ENCODE measurements at regions not wholly inside any gene's neighbourhood (a gene's known extent, or its start where the extent isn't known, plus 50 kb on each side); places are given as distances from the start of the nearest gene placed in this dataset.

DNA sequence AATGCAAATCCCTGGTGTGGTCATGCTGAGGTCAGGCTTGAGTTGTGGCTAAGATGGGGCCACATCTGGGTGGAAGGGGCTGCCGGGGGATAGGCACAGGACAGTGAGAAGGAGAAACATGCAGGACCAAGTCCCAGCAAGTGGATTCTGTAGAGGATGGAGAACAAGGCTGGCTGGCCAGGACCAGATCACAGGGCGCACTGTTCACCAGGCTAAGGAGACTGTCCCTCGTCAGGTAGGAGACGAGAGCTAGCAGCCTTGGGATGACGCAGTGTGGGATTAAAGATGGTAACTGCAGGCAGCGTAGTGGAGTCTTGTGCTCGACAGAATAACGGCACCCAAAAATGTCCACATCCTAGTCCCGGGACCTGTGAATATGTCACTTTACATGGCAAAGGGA is 336.1 kb downstream of the BCL11B start:
- no peak for DNase-seq
- intact Hi-C loops (cut with DNase I), result no loop called here
- WGBS, 2 donors, result 95 to 98% methylated on average over 9 of the region's 9 CpGs
- Histone ChIP-seq H3K36me3 (no peaks in the 10 kb centered on the region), H3K27ac (no peak overlapping the region), H3K4me1 (no peaks in the 10 kb centered on the region), H3K9me3 (no peaks in the 10 kb centered on the region), H3K27me3 (no peaks in the 10 kb centered on the region), H3K4me3 (replicated peaks in 1 of 3) (no peak overlapping the region)
- no peak for TF ChIP-seq POLR2A (IDR thresholded peaks at IDR 0.05)
- TF ChIP-seq, protein P1, sequence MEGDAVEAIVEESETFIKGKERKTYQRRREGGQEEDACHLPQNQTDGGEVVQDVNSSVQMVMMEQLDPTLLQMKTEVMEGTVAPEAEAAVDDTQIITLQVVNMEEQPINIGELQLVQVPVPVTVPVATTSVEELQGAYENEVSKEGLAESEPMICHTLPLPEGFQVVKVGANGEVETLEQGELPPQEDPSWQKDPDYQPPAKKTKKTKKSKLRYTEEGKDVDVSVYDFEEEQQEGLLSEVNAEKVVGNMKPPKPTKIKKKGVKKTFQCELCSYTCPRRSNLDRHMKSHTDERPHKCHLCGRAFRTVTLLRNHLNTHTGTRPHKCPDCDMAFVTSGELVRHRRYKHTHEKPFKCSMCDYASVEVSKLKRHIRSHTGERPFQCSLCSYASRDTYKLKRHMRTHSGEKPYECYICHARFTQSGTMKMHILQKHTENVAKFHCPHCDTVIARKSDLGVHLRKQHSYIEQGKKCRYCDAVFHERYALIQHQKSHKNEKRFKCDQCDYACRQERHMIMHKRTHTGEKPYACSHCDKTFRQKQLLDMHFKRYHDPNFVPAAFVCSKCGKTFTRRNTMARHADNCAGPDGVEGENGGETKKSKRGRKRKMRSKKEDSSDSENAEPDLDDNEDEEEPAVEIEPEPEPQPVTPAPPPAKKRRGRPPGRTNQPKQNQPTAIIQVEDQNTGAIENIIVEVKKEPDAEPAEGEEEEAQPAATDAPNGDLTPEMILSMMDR (IDR thresholded peaks at IDR 0.05), result no peak

DNA sequence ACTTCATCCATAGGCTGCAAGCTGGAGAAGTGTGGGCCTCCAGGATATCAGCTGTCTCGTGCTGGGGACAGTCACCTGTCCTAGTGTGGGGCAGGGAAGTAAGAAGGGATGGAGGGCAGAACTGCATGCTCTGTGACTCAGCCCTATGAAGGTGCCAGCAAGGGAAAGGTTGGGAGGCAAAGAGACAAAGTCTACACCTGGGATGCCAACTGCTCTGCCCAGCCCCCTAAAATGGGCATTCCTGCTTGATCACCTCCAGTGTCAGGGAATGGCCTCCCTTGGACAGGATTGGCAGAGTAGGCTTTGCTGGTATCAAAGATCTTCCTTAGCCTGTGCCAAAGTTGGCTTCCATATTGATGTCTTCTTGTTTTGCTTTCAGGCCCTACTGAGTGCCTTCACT is 335.0 kb downstream of the BCL11B start:
- DNase-seq, result no peak
- WGBS, 2 donors, result 86 to 100% methylated on average over 1 of the region's 1 CpG
- Histone ChIP-seq H3K27ac (no peak overlapping the region), H3K9me3 (no peaks in the 10 kb centered on the region), H3K4me1 (no peaks in the 10 kb centered on the region), H3K27me3 (no peaks in the 10 kb centered on the region), H3K4me3 (replicated peaks in 1 of 3) (no peak overlapping the region), H3K36me3 (no peaks in the 10 kb centered on the region)
- no peak for TF ChIP-seq POLR2A (IDR thresholded peaks at IDR 0.05)
- TF ChIP-seq, protein P1 (IDR thresholded peaks at IDR 0.05), result no peak
- intact Hi-C loops (cut with DNase I), result no loop called here

DNA sequence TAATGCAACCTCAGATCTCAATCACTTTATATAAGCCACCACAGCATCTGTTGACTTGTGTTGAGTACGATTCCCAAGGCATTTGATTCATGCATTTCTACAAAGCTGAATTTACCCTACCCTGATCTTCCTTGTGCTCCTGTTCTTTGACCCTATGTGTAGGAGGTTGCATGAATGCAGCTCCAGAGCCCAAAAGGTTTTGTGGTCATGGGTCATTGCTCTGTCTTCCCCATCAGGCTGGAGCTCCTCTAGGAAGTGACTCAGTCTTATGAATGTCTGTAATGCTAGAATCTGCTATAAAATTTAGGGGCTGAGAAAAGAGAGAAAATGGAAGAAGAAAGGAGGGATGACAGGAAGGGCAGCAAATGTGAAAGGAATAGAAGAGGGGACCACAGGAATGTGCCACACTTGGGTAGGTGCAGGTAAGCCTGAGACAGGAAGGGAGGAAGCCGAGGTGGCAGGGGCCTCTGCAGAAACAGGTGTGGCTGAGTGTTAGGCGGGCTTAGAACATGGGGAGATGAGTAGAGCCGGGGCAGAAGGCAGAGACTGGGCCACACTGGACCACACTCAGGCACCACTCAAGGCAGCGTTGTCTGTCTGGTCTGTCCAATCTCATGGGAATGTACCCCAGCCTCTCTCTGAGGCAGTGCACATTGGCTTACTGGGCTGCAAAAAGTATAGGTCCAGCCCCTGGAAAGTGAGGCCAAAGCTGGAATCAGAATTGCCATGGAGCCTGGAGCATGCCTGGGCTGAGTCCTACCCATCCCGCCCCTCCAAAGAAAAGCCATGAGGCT is 334.1 kb downstream of the BCL11B start:
- 87 to 90% methylated on average over 6 of the region's 6 CpGs for WGBS, 2 donors
- TF ChIP-seq POLR2A (IDR thresholded peaks at IDR 0.05), result no peak
- TF ChIP-seq, protein P1 (IDR thresholded peaks at IDR 0.05), result no peak
- intact Hi-C loops (cut with DNase I), result no loop called here
- H3K9me3 ChIP-seq, result no peaks in the 10 kb centered on the region
- H3K36me3 ChIP-seq, result no peaks in the 10 kb centered on the region
- H3K4me1 ChIP-seq, result no peaks in the 10 kb centered on the region
- no peak for DNase-seq
- H3K27me3 ChIP-seq, result no peaks in the 10 kb centered on the region
- no peak overlapping the region for H3K27ac ChIP-seq
- no peak overlapping the region for H3K4me3 ChIP-seq (replicated peaks in 1 of 3)

DNA sequence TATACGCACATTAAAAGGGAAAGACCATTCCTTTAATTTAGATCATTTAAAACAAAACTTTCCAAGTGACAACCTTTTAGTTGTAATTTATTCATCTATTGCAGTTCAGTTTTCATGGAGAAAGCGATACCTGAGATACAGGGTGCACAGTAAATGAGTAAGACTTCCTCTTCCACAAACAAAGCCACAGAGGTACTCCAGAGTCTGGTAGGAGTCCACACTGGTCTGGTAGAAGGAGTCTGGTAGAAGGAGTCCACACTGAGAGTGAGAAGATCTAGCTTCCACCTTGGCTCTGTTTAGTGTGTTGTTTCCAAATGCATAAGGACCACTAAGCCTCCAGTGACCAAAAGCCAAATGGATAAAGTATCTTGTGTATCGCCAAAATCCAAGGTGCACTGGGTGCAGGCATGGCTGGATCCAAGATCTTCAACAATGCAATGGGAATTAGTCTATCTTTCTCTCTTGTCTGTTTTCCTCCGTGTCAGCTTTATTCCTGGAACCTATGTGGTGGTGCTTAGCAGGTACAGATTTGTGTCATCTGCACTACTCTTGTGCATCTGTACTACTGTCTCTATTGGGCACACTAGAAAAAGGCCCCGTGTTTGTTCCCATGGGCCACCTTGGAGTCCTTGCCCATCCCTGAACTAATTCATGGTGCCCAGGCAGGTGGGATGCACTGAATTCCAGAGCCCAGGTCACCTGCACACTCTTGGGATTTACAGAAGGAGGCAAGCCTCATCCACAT is 331.1 kb downstream of the BCL11B start:
- H3K4me1 ChIP-seq, result no peaks in the 10 kb centered on the region
- no peak overlapping the region for H3K27ac ChIP-seq
- no peak for TF ChIP-seq POLR2A (IDR thresholded peaks at IDR 0.05)
- TF ChIP-seq, protein P1 (IDR thresholded peaks at IDR 0.05), result no peak
- H3K27me3 ChIP-seq, result no peaks in the 10 kb centered on the region
- intact Hi-C loops (cut with DNase I), result no loop called here
- no peak for DNase-seq
- 91 to 93% methylated on average over 5 of the region's 5 CpGs for WGBS, 2 donors
- H3K36me3 ChIP-seq, result no peaks in the 10 kb centered on the region
- no peaks in the 10 kb centered on the region for H3K9me3 ChIP-seq
- no peak overlapping the region for H3K4me3 ChIP-seq (replicated peaks in 1 of 3)

DNA sequence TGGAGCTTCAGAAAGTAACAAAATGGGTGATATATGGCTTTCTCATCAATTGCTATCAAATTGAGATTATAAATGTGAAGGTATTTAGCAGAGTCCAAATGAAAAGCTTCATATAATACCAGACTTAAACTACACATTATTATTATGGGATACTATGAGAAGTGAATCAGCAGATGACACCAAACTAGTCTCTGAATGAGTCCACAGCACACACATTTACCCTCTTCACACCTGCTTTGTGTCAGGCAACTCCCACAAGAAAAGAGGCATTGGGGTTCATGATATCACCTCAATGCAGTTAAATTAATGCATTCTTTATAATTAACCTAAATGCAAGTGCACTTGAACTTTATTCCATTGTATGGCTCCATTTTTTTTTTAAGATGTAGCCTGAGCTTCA is 330.5 kb downstream of the BCL11B start:
- intact Hi-C loops (cut with DNase I), result no loop called here
- H3K27ac ChIP-seq, result no peak overlapping the region
- TF ChIP-seq, protein P1 (IDR thresholded peaks at IDR 0.05), result no peak
- TF ChIP-seq POLR2A (IDR thresholded peaks at IDR 0.05), result no peak
- H3K9me3 ChIP-seq, result no peaks in the 10 kb centered on the region
- H3K4me3 ChIP-seq (replicated peaks in 1 of 3), result no peak overlapping the region
- no peaks in the 10 kb centered on the region for H3K27me3 ChIP-seq
- DNase-seq, result no peak
- H3K36me3 ChIP-seq, result no peaks in the 10 kb centered on the region
- H3K4me1 ChIP-seq, result peaks cover 1 to 2% of the 10 kb centered on the region in 2 donors
